Smooth muscle cell (in vitro differentiated cells): ENCODE measurements at regions not wholly inside any gene's neighbourhood (a gene's known extent, or its start where the extent isn't known, plus 50 kb on each side); places are given as distances from the start of the nearest gene placed in this dataset.

Experiments
- DNase-seq: peaks from one replicate; lab custom pipeline; 2025; ENCODE audit not compliant: unreplicated experiment; lab: John Stamatoyannopoulos, UW
- H2AFZ ChIP-seq: fragments of 200-600 bp; sonication (generic); 2 replicates; pipeline ENCODE4 v1.6.0; 2016; ENCODE audit warnings: antibody characterized with exemption, low read depth, mild to moderate bottlenecking
- H3F3A ChIP-seq: fragments of 200-600 bp; sonication (generic); 2 replicates; pipeline ENCODE4 v1.6.0; 2017; ENCODE audit warnings: antibody characterized with exemption, low read depth
- H3K27ac ChIP-seq: fragments of 200-600 bp; sonication (generic); 2 replicates; pipeline ENCODE4 v1.5.1; 2016; ENCODE audit warnings: low read depth, mild to moderate bottlenecking
- H3K27me3 ChIP-seq: fragments of 200-600 bp; sonication (generic); 2 replicates; pipeline ENCODE4 v1.6.1; 2016; ENCODE audit warnings: low read depth, mild to moderate bottlenecking
- H3K36me3 ChIP-seq: fragments of 200-600 bp; sonication (generic); 2 replicates; pipeline ENCODE4 v1.5.1; 2016; ENCODE audit warnings: low read depth
- H3K4me1 ChIP-seq: fragments of 200-600 bp; sonication (generic); 2 replicates; pipeline ENCODE4 v1.5.1; 2016; ENCODE audit warnings: low read depth
- H3K4me2 ChIP-seq: fragments of 200-600 bp; sonication (generic); 2 replicates; pipeline ENCODE4 v1.6.0; 2016; ENCODE audit warnings: mild to moderate bottlenecking
- H3K4me3 ChIP-seq: fragments of 200-600 bp; sonication (generic); 2 replicates; pipeline ENCODE4 v1.5.1; 2016; ENCODE audit warnings: mild to moderate bottlenecking
- H3K79me2 ChIP-seq: fragments of 200-600 bp; sonication (generic); 2 replicates; pipeline ENCODE4 v1.6.0; 2016; ENCODE audit warnings: low read depth, mild to moderate bottlenecking
- H3K9ac ChIP-seq: fragments of 200-600 bp; sonication (generic); 2 replicates; pipeline ENCODE4 v1.6.0; 2016; ENCODE audit warnings: low read depth
- H3K9me3 ChIP-seq: fragments of 200-600 bp; sonication (generic); replicated peaks from 2 replicates; pipeline ENCODE4 v1.5.1; 2016; ENCODE audit warnings: low read depth
- H4K20me1 ChIP-seq: fragments of 200-600 bp; sonication (generic); 2 replicates; pipeline ENCODE4 v1.6.0; 2016; ENCODE audit warnings: low read depth
- CTCF ChIP-seq: fragments of 200-600 bp; sonication (generic); IDR thresholded peaks from 2 replicates; pipeline ENCODE4 v1.5.1; 2017; ENCODE audit warnings: borderline replicate concordance, mild to moderate bottlenecking, antibody characterized with exemption; ENCODE audit not compliant: insufficient read depth, poor library complexity, severe bottlenecking
- WGBS: methylation state at CpG from one replicate; pipeline ENCODE4 v1.1.7; 2016; ENCODE audit warnings: low lambda C conversion rate; 5-methylcytosine and 5-hydroxymethylcytosine counted together

- H3K27ac ChIP-seq = no peak overlapping the region
- 79% methylated on average over 1 of the region's 1 CpG for WGBS
- H3F3A ChIP-seq = no peaks in the 10 kb centered on the region
- H3K27me3 ChIP-seq = no peaks in the 10 kb centered on the region
- no peak overlapping the region for H2AFZ ChIP-seq
- no peak overlapping the region for H3K4me3 ChIP-seq
- no peaks in the 10 kb centered on the region for H3K4me1 ChIP-seq
- H4K20me1 ChIP-seq = no peaks in the 10 kb centered on the region
- no peaks in the 10 kb centered on the region for H3K36me3 ChIP-seq
- no peaks in the 10 kb centered on the region for H3K79me2 ChIP-seq
- H3K9me3 ChIP-seq = no peaks in the 10 kb centered on the region
- H3K9ac ChIP-seq = no peak overlapping the region
- H3K4me2 ChIP-seq = no peak overlapping the region
- TF ChIP-seq CTCF = no peak
- no peak for DNase-seq
Measured at GRCh38 chr2:123811846-123812245, 213.2 kb upstream of the CNTNAP5 start.

- Histone ChIP-seq H3K9me3 (no peaks in the 10 kb centered on the region), H3K79me2 (no peaks in the 10 kb centered on the region), H3K36me3 (no peaks in the 10 kb centered on the region), H3F3A (no peaks in the 10 kb centered on the region), H3K9ac (no peak overlapping the region), H3K27me3 (no peaks in the 10 kb centered on the region), H3K4me2 (no peak overlapping the region), H3K4me3 (no peak overlapping the region), H3K4me1 (no peaks in the 10 kb centered on the region), H3K27ac (no peak overlapping the region), H2AFZ (no peak overlapping the region), H4K20me1 (no peaks in the 10 kb centered on the region)
- DNase-seq = no peak
- TF ChIP-seq CTCF = no peak
- 91% methylated on average over 1 of the region's 1 CpG for WGBS
Measured at GRCh38 chr2:123816203-123816602, 208.9 kb upstream of the CNTNAP5 start.

GRCh38 chr2:123816928-123817327 is 208.2 kb upstream of the CNTNAP5 start:
- Histone ChIP-seq H3K9ac (no peak overlapping the region), H3K36me3 (no peaks in the 10 kb centered on the region), H4K20me1 (no peaks in the 10 kb centered on the region), H3K27ac (no peak overlapping the region), H3F3A (no peaks in the 10 kb centered on the region), H3K9me3 (no peaks in the 10 kb centered on the region), H3K79me2 (no peaks in the 10 kb centered on the region), H3K4me3 (no peak overlapping the region), H3K27me3 (no peaks in the 10 kb centered on the region), H3K4me2 (no peak overlapping the region), H2AFZ (no peak overlapping the region), H3K4me1 (no peaks in the 10 kb centered on the region)
- no peak for TF ChIP-seq CTCF
- DNase-seq = no peak

GRCh38 chr2:123826729-123827271 is 198.3 kb upstream of the CNTNAP5 start:
- Histone ChIP-seq H3K9me3 (no peaks in the 10 kb centered on the region), H3K9ac (no peak overlapping the region), H3K27ac (no peak overlapping the region), H3F3A (no peaks in the 10 kb centered on the region), H3K4me1 (no peaks in the 10 kb centered on the region), H3K4me2 (no peak overlapping the region), H3K36me3 (no peaks in the 10 kb centered on the region), H4K20me1 (no peaks in the 10 kb centered on the region), H3K27me3 (no peaks in the 10 kb centered on the region), H3K79me2 (no peaks in the 10 kb centered on the region), H2AFZ (no peak overlapping the region), H3K4me3 (no peak overlapping the region)
- no peak for DNase-seq
- 93% methylated on average over 26 of the region's 26 CpGs for whole genome bisulfite sequencing
- no peak for TF ChIP-seq CTCF
